OCI-LY7 (cell line): ENCODE measurements at regions not wholly inside any gene's neighbourhood (a gene's known extent, or its start where the extent isn't known, plus 50 kb on each side); places are given as distances from the start of the nearest gene placed in this dataset.

Experiments used
- BruUV-seq: library from RNA; stranded (reverse); fragments of 400-500 nt; replicated peaks from 2 replicates; lab custom pipeline; 2021; lab: Mats Ljungman, UMichigan
- CTCF ChIA-PET: fragments of 300-600 bp; sonication (Branson Sonifier 250); formaldehyde crosslinking; loops from one replicate; lab custom pipeline; 2022; ENCODE audit warnings: antibody characterized with exemption; ENCODE audit not compliant: unreplicated experiment; lab: Charles Lee
- POLR2A ChIA-PET: fragments of 300-600 bp; sonication (Branson Sonifier 250); formaldehyde crosslinking; loops from one replicate; lab custom pipeline; 2022; ENCODE audit warnings: antibody characterized with exemption; lab: Charles Lee
- DNase-seq: peaks from one replicate; pipeline ENCODE4 v3.0.0-alpha.2; 2015; ENCODE audit warnings: low spot score
- H2AFZ ChIP-seq: fragments of 200-600 bp; sonication (generic), shearing (Covaris generic); 2 replicates; pipeline ENCODE4 v1.6.1; 2014; ENCODE audit warnings: mild to moderate bottlenecking, antibody characterized with exemption, low read length, moderate library complexity
- H3K27ac ChIP-seq: fragments of 200-600 bp; sonication (generic); 2 replicates; pipeline ENCODE4 v1.5.1; 2014; ENCODE audit warnings: mixed run types, low read depth, mild to moderate bottlenecking, moderate library complexity, low read length, inconsistent platforms; ENCODE audit not compliant: poor library complexity, severe bottlenecking
- H3K36me3 ChIP-seq: fragments of 200-600 bp; sonication (generic); 2 replicates; pipeline ENCODE4 v1.6.1; 2014; ENCODE audit warnings: mild to moderate bottlenecking, antibody characterized with exemption, low read length, moderate library complexity, mixed read lengths; ENCODE audit not compliant: insufficient read depth
- H3K4me1 ChIP-seq: fragments of 200-600 bp; sonication (generic); 2 replicates; pipeline ENCODE4 v1.5.1; 2014; ENCODE audit warnings: mild to moderate bottlenecking, low read length; ENCODE audit not compliant: insufficient read depth, poor library complexity, severe bottlenecking
- H3K4me2 ChIP-seq: fragments of 200-600 bp; sonication (generic); 2 replicates; pipeline ENCODE4 v1.6.1; 2014; ENCODE audit warnings: mild to moderate bottlenecking, low read length
- H3K4me3 ChIP-seq: fragments of 200-600 bp; sonication (generic); 2 replicates; pipeline ENCODE4 v1.5.1; 2014; ENCODE audit warnings: mild to moderate bottlenecking, low read depth, low read length; ENCODE audit not compliant: poor library complexity, severe bottlenecking
- H3K79me2 ChIP-seq: fragments of 200-600 bp; sonication (generic); 2 replicates; pipeline ENCODE4 v1.6.1; 2016; ENCODE audit warnings: low read depth, mild to moderate bottlenecking, low read length, moderate library complexity, mixed read lengths; ENCODE audit not compliant: insufficient read depth
- H3K9me2 ChIP-seq: fragments of 200-600 bp; sonication (generic); 2 replicates; pipeline ENCODE4 v1.6.1; 2016; ENCODE audit warnings: mild to moderate bottlenecking, low read length, mixed read lengths; ENCODE audit not compliant: insufficient read depth
- H3K9me3 ChIP-seq: fragments of 200-600 bp; sonication (generic); 2 replicates; pipeline ENCODE4 v1.6.1; 2014; ENCODE audit warnings: mild to moderate bottlenecking, mixed run types, low read length, mixed read lengths
- H4K20me1 ChIP-seq: fragments of 200-600 bp; sonication (generic); 2 replicates; pipeline ENCODE4 v1.6.1; 2014; ENCODE audit warnings: mild to moderate bottlenecking, antibody characterized with exemption, low read length, moderate library complexity, mixed read lengths; ENCODE audit not compliant: insufficient read depth
- CTCF ChIP-seq: fragments of 200-600 bp; sonication (generic); conservative IDR thresholded peaks from 2 replicates; pipeline ENCODE4 v1.5.1; 2014; ENCODE audit warnings: mild to moderate bottlenecking, antibody characterized with exemption, low read length, moderate library complexity, mixed read lengths
- EZH2phosphoT487 ChIP-seq: fragments of 200-600 bp; sonication (generic); IDR thresholded peaks from 2 replicates; pipeline ENCODE4 v1.6.1; 2018; ENCODE audit warnings: low read depth, borderline replicate concordance, mild to moderate bottlenecking, mixed run types, antibody characterized with exemption, low read length, moderate library complexity, mixed read lengths
- intact Hi-C: fragments of 100-400 bp; cut with micrococcal nuclease; formaldehyde crosslinking; loops from one replicate; pipeline ENCODE4 v1.10.0; 2022; ENCODE audit not compliant: unreplicated experiment

- intact Hi-C loops = no loop called here
- Histone ChIP-seq H3K9me2 (no peaks in the 10 kb centered on the region), H3K9me3 (no peaks in the 10 kb centered on the region), H2AFZ (no peak overlapping the region), H3K4me2 (no peak overlapping the region), H3K27ac (no peak overlapping the region), H3K79me2 (no peaks in the 10 kb centered on the region), H4K20me1 (no peaks in the 10 kb centered on the region), H3K36me3 (no peaks in the 10 kb centered on the region), H3K4me3 (no peak overlapping the region), H3K4me1 (peaks cover 34% of the 10 kb centered on the region)
- TF ChIP-seq CTCF (no peak), EZH2phosphoT487 (no peak)
- no TSS peak for BruUV-seq
- CTCF ChIA-PET = no interaction called here
- POLR2A ChIA-PET = interaction anchor here (0.6 to 1.2 kb wide), 4 partner anchors 11 to 310 kb away, joined by 3 to 5 read pairs (median 4); no protein-coding TSS in a partner anchor
- no peak for DNase-seq
Measured at GRCh38 chr3:194773771-194774455, 88.2 kb downstream of the FAM43A start.

GRCh38 chr3:194775266-194775665 is 89.6 kb downstream of the FAM43A start:
- peaks cover 27% of the 10 kb centered on the region for H3K4me1 ChIP-seq
- BruUV-seq = no TSS peak
- ChIA-PET CTCF (no interaction called here), POLR2A (no interaction called here)
- no peaks in the 10 kb centered on the region for H3K79me2 ChIP-seq
- H4K20me1 ChIP-seq = no peaks in the 10 kb centered on the region
- no peaks in the 10 kb centered on the region for H3K9me3 ChIP-seq
- no peak overlapping the region for H2AFZ ChIP-seq
- H3K9me2 ChIP-seq = no peaks in the 10 kb centered on the region
- DNase-seq = no peak
- intact Hi-C loops = no loop called here
- H3K27ac ChIP-seq = no peak overlapping the region
- H3K4me3 ChIP-seq = no peak overlapping the region
- TF ChIP-seq EZH2phosphoT487 (no peak), CTCF (no peak)
- no peak overlapping the region for H3K4me2 ChIP-seq
- H3K36me3 ChIP-seq = no peaks in the 10 kb centered on the region

GRCh38 chr3:194775731-194776130 is 90.0 kb downstream of the FAM43A start:
- no TSS peak for BruUV-seq
- ChIA-PET POLR2A (no interaction called here), CTCF (no interaction called here)
- Histone ChIP-seq H3K4me1 (peaks cover 27% of the 10 kb centered on the region), H3K36me3 (no peaks in the 10 kb centered on the region), H4K20me1 (no peaks in the 10 kb centered on the region), H3K9me2 (no peaks in the 10 kb centered on the region), H3K4me3 (no peak overlapping the region), H3K9me3 (no peaks in the 10 kb centered on the region), H3K27ac (no peak overlapping the region), H3K4me2 (no peak overlapping the region), H3K79me2 (no peaks in the 10 kb centered on the region), H2AFZ (no peak overlapping the region)
- DNase-seq = no peak
- no peak for TF ChIP-seq CTCF
- TF ChIP-seq EZH2phosphoT487 = no peak
- intact Hi-C loops = no loop called here
